ENCODE measurements at regions not wholly inside any gene's neighbourhood (a gene's known extent, or its start where the extent isn't known, plus 50 kb on each side); places are given as distances from the start of the nearest gene placed in this dataset.

DNA sequence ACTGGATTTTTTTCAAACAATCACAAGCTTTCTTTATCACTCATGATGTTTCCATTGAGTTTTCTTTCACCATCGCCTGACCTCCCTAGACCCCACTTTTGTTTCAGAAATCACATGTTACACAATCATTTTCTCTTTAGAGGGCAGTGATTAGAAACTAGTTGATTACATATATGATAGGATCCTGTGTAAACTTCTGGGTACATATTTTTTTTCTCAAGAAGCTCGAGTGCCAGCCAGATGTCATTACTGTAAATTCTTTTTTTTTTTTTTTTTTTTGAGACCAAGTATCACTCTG, 62.4 kb upstream of the PSMA6 start:
- Histone ChIP-seq H3K27me3 (no peaks in the 10 kb centered on the region), H3K36me3 (no peaks in the 10 kb centered on the region), H3K27ac (no peak overlapping the region), H3K4me3 (no peak overlapping the region), H3K9me3 (no peaks in the 10 kb centered on the region), H3K4me1 (peaks cover 0 to 33% (median 2%) of the 10 kb centered on the region in 9 donors)
- 81 to 82% methylated on average over 2 of the region's 2 CpGs for WGBS, 2 donors
- DNase-seq (no peak), ATAC-seq (no peak)
- intact Hi-C loops (cut with DNase I): loop anchor here in 4 of 10 donors (2.0 to 10.0 kb wide), 4 partner anchors 55 to 185 kb away; no protein-coding TSS in a partner anchor
- TF ChIP-seq, protein P1, sequence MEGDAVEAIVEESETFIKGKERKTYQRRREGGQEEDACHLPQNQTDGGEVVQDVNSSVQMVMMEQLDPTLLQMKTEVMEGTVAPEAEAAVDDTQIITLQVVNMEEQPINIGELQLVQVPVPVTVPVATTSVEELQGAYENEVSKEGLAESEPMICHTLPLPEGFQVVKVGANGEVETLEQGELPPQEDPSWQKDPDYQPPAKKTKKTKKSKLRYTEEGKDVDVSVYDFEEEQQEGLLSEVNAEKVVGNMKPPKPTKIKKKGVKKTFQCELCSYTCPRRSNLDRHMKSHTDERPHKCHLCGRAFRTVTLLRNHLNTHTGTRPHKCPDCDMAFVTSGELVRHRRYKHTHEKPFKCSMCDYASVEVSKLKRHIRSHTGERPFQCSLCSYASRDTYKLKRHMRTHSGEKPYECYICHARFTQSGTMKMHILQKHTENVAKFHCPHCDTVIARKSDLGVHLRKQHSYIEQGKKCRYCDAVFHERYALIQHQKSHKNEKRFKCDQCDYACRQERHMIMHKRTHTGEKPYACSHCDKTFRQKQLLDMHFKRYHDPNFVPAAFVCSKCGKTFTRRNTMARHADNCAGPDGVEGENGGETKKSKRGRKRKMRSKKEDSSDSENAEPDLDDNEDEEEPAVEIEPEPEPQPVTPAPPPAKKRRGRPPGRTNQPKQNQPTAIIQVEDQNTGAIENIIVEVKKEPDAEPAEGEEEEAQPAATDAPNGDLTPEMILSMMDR (IDR thresholded peaks at IDR 0.05): no peak

DNA sequence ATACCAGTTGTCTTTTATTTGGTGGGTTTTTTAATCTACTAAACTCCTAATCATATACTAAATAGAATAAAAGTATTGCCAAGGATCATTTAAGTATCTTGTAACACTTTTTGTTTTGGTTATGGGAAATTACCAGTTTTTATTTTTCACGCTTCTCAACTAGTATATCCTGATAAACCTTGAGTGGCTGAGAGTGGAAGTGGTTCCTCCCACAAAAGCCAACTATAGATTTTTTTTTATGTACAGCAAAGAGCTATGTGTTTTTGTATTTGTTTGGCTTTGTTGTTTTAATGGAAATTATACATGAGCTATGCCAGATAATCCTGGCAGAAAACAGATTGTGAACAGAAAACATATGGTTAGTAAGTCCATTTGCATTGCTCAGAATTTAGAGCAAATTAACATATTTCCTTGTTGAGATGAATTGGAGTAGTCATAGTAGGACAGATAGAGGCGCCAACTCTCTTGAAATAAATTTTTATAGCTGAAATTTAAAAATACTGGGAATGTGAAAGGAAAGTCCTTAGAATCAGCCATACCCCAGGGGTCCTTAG, 60.9 kb upstream of the PSMA6 start:
- Histone ChIP-seq H3K27me3 (no peaks in the 10 kb centered on the region), H3K4me1 (peaks cover 0 to 33% (median 0%) of the 10 kb centered on the region in 9 donors), H3K9me3 (no peaks in the 10 kb centered on the region), H3K36me3 (no peaks in the 10 kb centered on the region), H3K4me3 (no peak overlapping the region), H3K27ac (no peak overlapping the region)
- no peak for DNase-seq
- WGBS, 2 donors: 45% methylated on average over 2 of the region's 2 CpGs
- no peak for ATAC-seq
- TF ChIP-seq, protein P1 (IDR thresholded peaks at IDR 0.05): no peak
- intact Hi-C loops (cut with DNase I): loop anchor here in 1 of 10 donors (5.0 kb wide), 1 partner anchor 176 kb away; no protein-coding TSS in a partner anchor

DNA sequence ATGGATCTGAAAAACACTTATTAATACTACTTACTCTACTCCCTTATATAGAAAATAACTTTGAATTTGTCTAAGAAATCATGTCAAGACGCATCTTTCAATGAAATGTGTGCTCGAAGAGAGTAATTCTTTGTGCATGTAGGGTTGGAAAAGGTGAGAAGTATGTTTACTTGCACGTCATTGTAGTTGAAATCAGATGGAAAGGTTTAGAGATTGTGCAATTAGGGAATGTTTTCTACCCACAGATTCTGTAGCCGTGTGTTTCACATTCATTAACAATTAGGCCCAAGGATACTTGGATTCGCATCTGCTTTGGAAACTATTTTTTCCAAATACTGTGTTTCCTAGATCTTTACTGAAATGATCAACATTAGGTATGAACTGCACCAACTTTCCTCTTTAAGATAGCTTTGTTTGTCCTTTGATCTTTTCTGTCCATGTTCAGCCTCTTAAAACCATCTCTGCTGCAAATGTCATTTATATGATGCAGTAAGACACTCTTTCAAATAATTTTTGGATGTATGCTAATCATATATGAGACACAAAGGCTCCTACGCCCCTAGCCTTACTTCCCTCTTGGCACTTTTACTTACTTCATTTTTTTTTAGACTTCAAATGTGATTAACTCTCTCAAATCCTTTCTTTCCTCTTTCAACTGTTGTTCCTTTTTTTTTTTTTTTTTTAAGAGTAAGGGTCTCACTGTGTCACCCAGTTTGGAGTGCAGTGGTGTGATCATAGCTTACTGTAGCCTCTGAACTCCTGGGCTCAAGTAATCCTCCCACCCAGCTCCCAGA, 58.0 kb upstream of the PSMA6 start:
- intact Hi-C loops (cut with DNase I): loop anchor here in 1 of 10 donors (5.0 kb wide), 1 partner anchor 173 kb away; no protein-coding TSS in a partner anchor
- 74 to 75% methylated on average over 6 of the region's 6 CpGs for WGBS, 2 donors
- Histone ChIP-seq H3K4me3 (no peak overlapping the region), H3K27ac (no peak overlapping the region), H3K36me3 (no peaks in the 10 kb centered on the region), H3K27me3 (no peaks in the 10 kb centered on the region), H3K9me3 (no peaks in the 10 kb centered on the region), H3K4me1 (peaks cover 0 to 33% (median 0%) of the 10 kb centered on the region in 9 donors)
- DNase-seq: no peak
- no peak for ATAC-seq
- TF ChIP-seq, protein P1 (IDR thresholded peaks at IDR 0.05): no peak

DNA sequence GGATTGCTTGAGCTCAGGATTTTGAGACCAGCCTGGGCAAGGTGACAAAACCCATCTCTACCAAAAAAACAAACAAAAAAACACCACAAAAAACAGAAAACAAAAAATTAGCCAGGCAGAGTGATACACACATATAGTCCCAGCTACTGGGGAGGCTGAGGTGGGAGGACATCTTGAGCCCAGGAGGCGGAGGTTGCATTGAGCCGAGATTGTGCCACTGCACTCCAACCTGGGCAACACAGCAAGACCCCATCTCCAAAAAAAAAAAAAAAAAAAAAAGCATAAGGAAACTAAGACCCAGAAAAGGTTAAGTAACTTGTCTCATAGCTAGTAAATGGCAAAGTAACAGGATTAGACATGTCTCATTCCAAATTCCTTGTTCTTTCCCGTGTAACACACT, 56.3 kb upstream of the PSMA6 start:
- Histone ChIP-seq H3K9me3 (no peaks in the 10 kb centered on the region), H3K27ac (no peak overlapping the region), H3K4me1 (peaks cover 0 to 33% (median 0%) of the 10 kb centered on the region in 9 donors), H3K27me3 (no peaks in the 10 kb centered on the region), H3K4me3 (no peak overlapping the region), H3K36me3 (no peaks in the 10 kb centered on the region)
- 94 to 100% methylated on average over 3 of the region's 3 CpGs for WGBS, 2 donors
- intact Hi-C loops (cut with DNase I): loop anchor here in 1 of 10 donors (5.0 kb wide), 1 partner anchor 171 kb away; no protein-coding TSS in a partner anchor
- TF ChIP-seq, protein P1 (IDR thresholded peaks at IDR 0.05): no peak
- DNase-seq (no peak), ATAC-seq (no peak)
